Aorta (tissue), 5 donors: ENCODE measurements at regions not wholly inside any gene's neighbourhood (a gene's known extent, or its start where the extent isn't known, plus 50 kb on each side); places are given as distances from the start of the nearest gene placed in this dataset.
"Not testable (repeated sequence)": the region's sequence is repeated elsewhere in the genome, so short reads cannot be mapped to it uniquely, and the experiment has no call there.

ENCODE experiments used
- ATAC-seq: fragments of 200-7000 bp; cut with Tn5 transposase; one replicate; pipeline ENCODE4 v1.9.1; 2022; ENCODE audit warnings: moderate library complexity; ENCODE audit not compliant: low FRiP score
- DNase-seq, 2 donors: peaks; one replicate each; pipeline ENCODE4 v3.0.0-alpha.2; 2020
- H3K27ac ChIP-seq, 2 donors: one replicate each; pipeline ENCODE4 v1.5.1; 2013; ENCODE audit warnings: low read length in 2 of 2, mild to moderate bottlenecking in 2 of 2, moderate library complexity in 2 of 2, control low read depth in 1 of 2, inconsistent platforms in 1 of 2, low read depth in 1 of 2
- H3K27me3 ChIP-seq, 2 donors: one replicate each; pipeline ENCODE4 v1.6.1; 2013; ENCODE audit warnings: control low read depth in 1 of 2, low read length in 1 of 2, mild to moderate bottlenecking in 1 of 2, moderate library complexity in 1 of 2; ENCODE audit not compliant: insufficient read depth in 2 of 2, control insufficient read depth in 1 of 2
- H3K36me3 ChIP-seq, 2 donors: one replicate each; pipeline ENCODE4 v1.6.1; 2013; ENCODE audit warnings: control low read depth in 1 of 2, low read length in 1 of 2, mild to moderate bottlenecking in 1 of 2; ENCODE audit not compliant: insufficient read depth in 2 of 2, control insufficient read depth in 1 of 2
- H3K4me1 ChIP-seq, 2 donors: one replicate each; pipeline ENCODE4 v1.6.1; 2013; ENCODE audit warnings: low read length in 2 of 2, control low read depth in 1 of 2, mild to moderate bottlenecking in 1 of 2, moderate library complexity in 1 of 2; ENCODE audit not compliant: insufficient read depth in 2 of 2, control insufficient read depth in 1 of 2
- H3K4me3 ChIP-seq, 2 donors: one replicate each; pipeline ENCODE4 v1.5.1; 2013; ENCODE audit warnings: low read length in 2 of 2, control low read depth in 1 of 2, mild to moderate bottlenecking in 1 of 2
- H3K9me3 ChIP-seq: one replicate; pipeline ENCODE4 v1.6.1; 2013; ENCODE audit warnings: mild to moderate bottlenecking, low read length; ENCODE audit not compliant: control insufficient read depth
- WGBS, 2 donors: extraction: QIAGEN DNeasy Blood & Tissue Kit; methylation state at CpG; one replicate each; pipeline ENCODE4 v1.1.7; 2013; 5-methylcytosine and 5-hydroxymethylcytosine counted together
- intact Hi-C, 2 donors: fragments of 100-400 bp; cut with DNase I; formaldehyde crosslinking; loops; one replicate each; pipeline versions ENCODE4 v1.14.2 to v1.15.0; 2022
- donor health status: healthy with polysubstance abuse.
- donor health status: Bipolar disorder and iron deficiency.
- donor health status: DM: no; HTN: no; CAD: no.
- donor health status: DM: no; HTN: no; CAD: no.
- donor health status: DM: yes; HTN: yes; CAD: no.

GRCh38 chr9:41075671-41076070 is 52.8 kb downstream of the FOXD4L6 start:
- H3K27ac ChIP-seq, H3K36me3 ChIP-seq, H3K4me3 ChIP-seq, H3K27me3 ChIP-seq, H3K4me1 ChIP-seq, ATAC-seq, DNase-seq, intact Hi-C loops, H3K9me3 ChIP-seq: not testable (repeated sequence)
- 51 to 75% methylated on average over 1 of the region's 1 CpG for WGBS, 2 donors

- H3K27ac ChIP-seq, H3K27me3 ChIP-seq, H3K36me3 ChIP-seq, H3K9me3 ChIP-seq, intact Hi-C loops, H3K4me1 ChIP-seq: not testable (repeated sequence)
- ATAC-seq (peak; percentile 81), DNase-seq (peak; percentile 61 to 78)
- H3K4me3 ChIP-seq, result peak overlapping the region; percentile 53 to 63
- WGBS, 2 donors, result 2 to 8% methylated on average over 60 to 63 of the region's 63 CpGs
Measured at GRCh38 chr9:41074356-41074942, 54.0 kb downstream of the FOXD4L6 start.

- H3K9me3 ChIP-seq, DNase-seq, H3K36me3 ChIP-seq, intact Hi-C loops, H3K4me1 ChIP-seq, H3K27me3 ChIP-seq, H3K27ac ChIP-seq: not testable (repeated sequence)
- ATAC-seq, result peak; percentile 55
- H3K4me3 ChIP-seq, result peak overlapping the region in 1 of 2 donors; percentile 53
- 19 to 25% methylated on average over 37 to 38 of the region's 39 CpGs for WGBS, 2 donors
Measured at GRCh38 chr9:41073471-41074243, 54.8 kb downstream of the FOXD4L6 start.

GRCh38 chr9:41064125-41064795 is 64.2 kb downstream of the FOXD4L6 start:
- ATAC-seq (peak; percentile 37), DNase-seq (peak in 1 of 2 donors; percentile 40)
- intact Hi-C loops, H3K9me3 ChIP-seq, H3K4me1 ChIP-seq, H3K4me3 ChIP-seq, H3K27ac ChIP-seq, H3K36me3 ChIP-seq, H3K27me3 ChIP-seq: not testable (repeated sequence)
- 28 to 30% methylated on average over 8 of the region's 8 CpGs for WGBS, 2 donors

GRCh38 chr9:41063243-41063642 is 65.2 kb downstream of the FOXD4L6 start:
- DNase-seq, H3K9me3 ChIP-seq, H3K4me3 ChIP-seq, H3K27ac ChIP-seq, H3K36me3 ChIP-seq, ATAC-seq, intact Hi-C loops, H3K27me3 ChIP-seq, H3K4me1 ChIP-seq: not testable (repeated sequence)
- 63 to 64% methylated on average over 5 of the region's 5 CpGs for WGBS, 2 donors

- ATAC-seq, result not testable (repeated sequence)
- WGBS, 2 donors, result 82 to 86% methylated on average over 1 of the region's 1 CpG
Measured at GRCh38 chr9:41059603-41060002, 68.9 kb downstream of the FOXD4L6 start.

GRCh38 chr9:41053666-41054363 is 74.7 kb downstream of the FOXD4L6 start:
- H3K9me3 ChIP-seq, intact Hi-C loops, H3K4me1 ChIP-seq, H3K27me3 ChIP-seq, DNase-seq, ATAC-seq, H3K27ac ChIP-seq, H3K4me3 ChIP-seq, H3K36me3 ChIP-seq: not testable (repeated sequence)
- 60 to 63% methylated on average over 4 of the region's 4 CpGs for WGBS, 2 donors

More at GRCh38 chr9:41059603-41060002, 68.9 kb downstream of the FOXD4L6 start:
- intact Hi-C loops, H3K9me3 ChIP-seq, H3K27ac ChIP-seq, H3K36me3 ChIP-seq, H3K27me3 ChIP-seq, H3K4me3 ChIP-seq, DNase-seq, H3K4me1 ChIP-seq: not testable (repeated sequence)

- WGBS, 2 donors, result 98% methylated on average over 2 of the region's 2 CpGs; no CpG with 5 or more reads in 1 of the 2 donors
- ATAC-seq, H3K4me3 ChIP-seq, H3K4me1 ChIP-seq, H3K27ac ChIP-seq, H3K9me3 ChIP-seq, H3K36me3 ChIP-seq, intact Hi-C loops, DNase-seq, H3K27me3 ChIP-seq: not testable (repeated sequence)
Measured at GRCh38 chr9:41048672-41049071, 79.8 kb downstream of the FOXD4L6 start.
